SHP77 treated with DMSO at 0.1 percent for 48 hours (cell line): ENCODE measurements at regions not wholly inside any gene's neighbourhood (a gene's known extent, or its start where the extent isn't known, plus 50 kb on each side); places are given as distances from the start of the nearest gene placed in this dataset.

ENCODE experiments used
- DNase-seq: peaks from one replicate; lab custom pipeline; 2025; lab: John Stamatoyannopoulos, UW

DNA sequence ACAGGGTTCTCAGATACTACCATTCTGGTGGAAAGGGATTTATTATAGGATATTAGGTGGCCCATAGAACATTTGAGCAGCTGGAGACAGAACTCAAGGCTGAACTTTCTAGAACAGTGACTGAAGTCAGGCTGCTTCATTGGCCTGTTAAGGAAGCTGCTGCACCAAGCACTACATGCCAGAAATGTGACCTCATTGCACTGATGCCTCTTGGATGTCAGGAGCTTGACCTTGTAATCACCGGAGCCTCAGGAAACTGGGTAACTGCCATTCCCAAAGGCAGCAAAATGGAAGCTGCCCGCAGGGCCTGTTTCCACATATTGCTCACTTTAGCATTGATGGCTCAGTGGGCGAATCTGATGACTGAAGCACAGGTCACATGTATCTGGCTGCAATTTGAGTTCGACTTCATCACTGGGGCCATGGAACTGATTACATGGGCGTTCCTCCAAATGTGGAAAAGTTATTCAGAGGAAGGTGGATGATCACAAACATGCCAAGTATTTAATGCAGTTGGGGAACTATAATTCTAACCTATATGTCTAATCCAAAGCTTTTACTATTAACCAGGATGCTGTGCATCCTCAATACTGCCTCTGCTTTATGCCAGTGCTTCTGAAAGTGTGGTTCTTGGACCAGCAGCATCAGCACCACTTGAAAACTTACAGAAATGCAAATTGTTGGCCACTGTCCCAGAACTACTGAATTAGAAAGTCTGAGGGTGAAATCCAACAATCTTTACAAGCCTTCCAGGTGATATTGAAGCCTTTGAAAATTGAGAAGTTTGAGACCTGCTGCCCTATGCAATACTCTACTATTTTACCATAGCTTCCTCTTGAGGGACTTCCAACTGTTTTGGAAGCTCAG lies 337.2 kb upstream of the NAV3 start:
- DNase-seq: no peak

DNA sequence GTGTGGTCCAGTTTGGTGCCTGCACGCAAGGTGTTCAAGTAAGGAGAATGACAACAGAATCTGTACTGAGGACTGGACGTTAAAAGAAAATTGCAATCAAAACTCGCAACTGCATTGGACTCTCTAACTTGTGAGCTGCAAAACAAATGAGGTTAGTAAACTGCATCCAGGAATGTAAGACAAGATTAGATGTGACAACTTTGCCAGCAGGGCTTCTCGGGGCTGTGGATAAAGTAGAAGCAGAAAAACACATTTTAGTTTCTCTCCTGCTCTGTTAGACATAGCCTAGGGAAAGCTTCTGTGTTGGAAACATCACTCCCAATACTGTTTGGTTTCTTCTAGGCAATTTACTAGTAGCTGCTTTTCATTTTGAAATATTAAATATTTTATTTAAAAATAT lies 338.2 kb upstream of the NAV3 start:
- no peak for DNase-seq

DNA sequence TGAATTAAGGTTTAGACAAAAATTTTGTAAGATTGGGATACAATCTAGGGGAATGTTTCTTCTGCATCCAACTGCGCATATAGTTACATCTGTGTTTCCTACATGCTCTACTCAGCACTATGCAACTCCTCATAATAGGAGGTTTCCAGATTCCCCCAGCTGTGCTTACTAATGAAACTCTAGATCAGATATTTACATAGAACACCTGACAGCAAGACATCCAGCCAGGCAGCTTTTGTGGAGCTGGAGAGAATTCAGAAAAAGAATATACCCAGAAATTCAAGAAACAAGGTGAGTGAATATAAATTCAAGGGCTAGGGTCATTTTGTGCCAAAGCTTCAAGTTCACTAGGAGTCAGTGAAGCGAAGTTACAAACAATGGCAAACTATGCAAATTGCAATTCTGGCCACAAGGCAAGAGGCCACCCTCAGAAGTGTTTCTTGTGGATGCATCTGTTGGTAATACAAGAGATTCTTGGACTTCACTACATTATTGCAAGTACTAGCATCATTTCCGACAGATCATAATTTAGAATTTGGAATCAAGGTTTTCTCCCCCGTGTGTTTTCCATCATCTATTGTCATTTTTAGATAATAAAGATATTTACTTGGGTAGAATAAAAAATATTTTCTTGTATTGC lies 341.2 kb upstream of the NAV3 start:
- DNase-seq: no peak

DNA sequence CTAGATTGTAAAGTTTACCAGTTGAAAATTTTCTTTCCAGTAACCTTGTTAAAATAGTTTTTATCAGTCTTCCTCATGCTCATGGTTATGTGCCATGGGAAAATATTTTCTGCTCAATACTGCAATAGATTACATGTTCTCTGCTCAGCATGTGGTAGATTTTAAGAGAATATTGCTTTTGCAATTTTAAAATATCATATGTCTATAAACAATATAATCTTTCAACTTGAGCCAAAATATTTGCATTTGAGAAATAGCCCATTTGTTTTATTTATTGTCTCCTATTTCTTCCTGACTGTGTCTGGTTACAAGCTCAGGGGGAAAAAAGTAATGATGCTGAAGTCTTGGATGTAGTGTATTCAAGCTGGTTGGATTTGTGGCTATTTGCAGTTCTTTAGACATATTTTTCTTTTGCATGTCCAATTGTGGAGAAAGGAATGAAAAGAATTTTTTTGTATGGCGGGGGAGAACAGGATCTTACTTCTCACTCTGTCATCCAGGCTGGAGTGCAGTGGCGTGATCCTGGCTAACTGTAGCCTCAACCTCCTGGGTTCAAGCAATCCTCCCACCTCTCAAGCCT lies 342.6 kb upstream of the NAV3 start:
- no peak for DNase-seq

DNA sequence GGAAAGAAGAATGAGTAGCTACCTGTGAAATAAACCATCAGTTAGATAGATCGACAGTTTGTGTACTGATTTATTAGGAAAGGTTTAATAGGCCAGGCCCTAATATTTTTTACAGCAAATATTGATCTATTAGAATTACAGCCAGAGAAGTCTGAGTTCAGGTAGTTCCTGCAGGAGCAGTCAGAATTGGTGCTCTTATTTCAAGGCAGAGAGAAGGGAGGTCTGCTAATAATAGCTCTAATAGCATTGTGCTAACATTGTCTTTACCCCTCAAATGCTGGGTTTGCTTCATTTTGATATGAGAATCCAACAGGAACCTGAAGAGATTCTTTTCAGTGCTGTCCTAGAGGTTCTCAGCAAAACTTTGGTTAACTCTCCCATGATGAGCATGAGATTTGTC lies 343.8 kb upstream of the NAV3 start:
- no peak for DNase-seq

DNA sequence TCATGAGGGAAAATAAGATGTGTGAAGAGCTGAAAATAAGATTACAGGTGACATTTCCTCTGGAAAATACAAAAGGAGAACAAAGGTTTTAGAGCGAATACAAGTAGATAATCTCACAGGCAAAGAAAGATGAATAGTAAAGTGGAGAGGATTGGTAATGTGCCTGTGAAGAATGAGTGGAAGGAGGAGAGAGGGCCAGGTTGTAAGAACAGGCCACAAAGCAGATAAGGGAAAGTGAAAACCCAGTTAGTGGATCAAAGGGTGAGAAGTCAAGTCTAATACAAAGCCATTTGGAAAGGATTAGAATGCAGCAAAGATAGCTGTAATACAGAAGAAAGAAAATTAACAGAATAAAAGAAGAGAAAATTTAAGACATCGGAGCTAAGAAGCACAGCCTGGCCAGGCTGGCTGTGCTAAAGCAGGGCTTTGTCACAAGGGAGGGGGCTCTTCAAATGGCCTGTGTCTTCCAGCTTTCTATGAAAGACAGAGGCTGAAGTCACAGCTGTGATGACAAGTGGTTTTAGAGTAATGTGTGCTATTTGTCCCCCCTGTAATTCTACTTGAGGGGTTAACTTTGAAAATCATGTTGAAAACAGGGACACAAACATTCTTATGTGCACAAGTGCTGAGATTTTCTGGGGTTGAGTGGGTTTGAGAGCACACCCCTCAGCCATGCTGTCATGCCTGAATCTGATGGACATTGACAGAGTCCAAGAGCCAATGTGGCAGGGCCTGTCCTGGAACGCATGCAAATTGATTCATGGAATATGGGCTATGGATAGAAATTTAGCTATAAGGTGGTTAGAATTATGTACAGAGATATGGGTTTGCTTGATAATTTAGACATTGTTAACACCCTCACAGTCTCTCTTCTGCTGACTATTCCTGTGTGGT lies 344.5 kb upstream of the NAV3 start:
- DNase-seq: no peak

DNA sequence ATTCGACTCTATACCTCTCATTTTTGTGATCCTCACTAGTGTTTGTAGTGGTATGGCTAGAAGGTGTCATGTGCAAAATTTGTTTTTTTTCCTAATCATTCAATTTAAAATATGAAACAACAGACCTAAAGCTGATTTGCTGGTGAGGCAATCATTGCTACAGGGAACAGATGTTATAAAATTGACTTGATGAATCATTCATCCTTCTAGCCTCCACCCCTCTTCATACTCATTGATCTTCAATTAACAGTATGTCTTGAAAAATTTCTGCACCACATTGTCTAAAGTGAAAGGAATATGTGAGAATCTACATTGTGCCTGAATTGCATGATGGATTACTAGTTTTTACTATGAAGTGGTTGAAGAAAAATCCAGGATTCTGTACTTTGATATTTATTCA lies 349.0 kb upstream of the NAV3 start:
- no peak for DNase-seq

DNA sequence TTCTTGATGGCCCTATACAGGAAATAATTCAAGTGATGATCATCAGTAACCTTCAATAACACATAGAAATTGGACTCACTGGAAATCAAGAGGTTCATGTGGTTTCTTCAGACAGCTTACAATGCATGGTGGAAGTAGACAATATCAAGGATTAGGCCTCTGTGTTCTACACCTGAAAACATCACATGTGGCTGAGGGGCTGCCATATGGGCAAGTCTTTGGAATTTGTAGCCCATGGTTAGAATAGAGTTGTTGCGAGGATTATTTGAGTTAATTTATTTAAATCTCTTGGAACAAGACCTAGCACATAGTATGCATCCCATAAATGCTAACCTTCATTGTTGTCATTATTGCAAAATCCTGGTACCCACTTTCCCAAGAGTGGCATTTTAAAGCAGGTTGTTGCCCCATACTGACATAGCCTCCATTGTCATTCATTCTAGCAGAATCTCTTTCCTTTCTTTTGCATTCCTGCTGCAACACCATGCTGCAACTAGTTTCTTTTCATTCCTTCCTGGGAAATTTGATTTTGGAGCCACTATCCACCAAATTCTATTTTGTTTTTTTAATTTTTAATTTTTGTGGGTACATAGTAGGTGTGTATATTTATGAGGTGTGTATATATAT lies 352.7 kb upstream of the NAV3 start:
- no peak for DNase-seq

DNA sequence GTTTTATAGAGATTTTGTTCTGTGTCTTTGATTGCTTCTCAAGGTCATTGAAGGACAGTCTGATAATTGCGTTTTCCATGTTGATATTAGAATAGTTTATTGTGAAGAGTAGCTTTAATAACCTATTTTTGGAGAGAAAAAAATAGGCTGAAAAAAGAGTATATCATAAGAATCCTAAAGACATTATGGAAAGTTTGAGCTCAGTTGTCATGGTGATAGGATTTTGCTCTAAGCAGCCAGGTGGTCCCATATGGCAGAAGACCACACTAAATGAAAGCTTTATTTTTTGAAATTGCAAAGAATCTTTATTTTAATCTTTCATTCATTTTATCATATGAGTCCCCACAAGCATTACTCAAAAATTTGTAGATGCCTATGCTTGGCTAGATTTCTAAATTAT lies 358.9 kb upstream of the NAV3 start:
- DNase-seq: no peak

DNA sequence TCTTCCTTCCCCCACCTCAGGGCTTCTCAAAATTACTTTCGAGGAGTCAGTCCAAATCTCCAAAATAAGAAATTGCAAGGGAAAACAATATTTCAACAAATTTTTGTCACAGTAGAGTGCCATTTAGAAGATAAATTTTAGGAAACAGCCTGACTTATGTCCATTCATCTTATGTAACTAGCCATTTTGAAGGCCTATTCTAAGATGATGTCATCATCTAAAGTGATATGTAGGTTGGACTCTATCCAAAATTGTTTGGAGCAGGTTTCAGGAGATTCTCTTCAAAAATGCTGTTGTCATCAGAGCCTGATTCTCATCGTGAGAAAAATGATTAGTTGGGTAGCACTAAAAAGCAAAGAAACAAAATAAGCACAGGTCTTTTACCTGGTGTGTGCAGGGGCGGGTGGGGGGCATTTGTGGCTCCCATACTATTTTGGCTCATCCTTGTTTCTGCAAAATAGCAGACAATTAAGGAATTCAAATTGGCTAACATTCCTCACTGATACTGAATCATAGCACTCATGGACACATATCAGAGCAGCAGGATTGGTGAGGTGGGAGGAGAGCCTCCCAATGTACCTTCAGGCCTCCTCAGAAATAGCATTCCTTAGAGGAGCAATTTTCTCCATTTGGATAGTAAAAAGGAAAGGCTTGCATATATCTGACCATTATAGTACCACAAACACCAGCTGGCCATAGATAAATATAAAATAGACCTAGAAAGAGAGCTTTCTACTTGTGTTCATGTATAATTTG lies 360.9 kb upstream of the NAV3 start:
- no peak for DNase-seq

DNA sequence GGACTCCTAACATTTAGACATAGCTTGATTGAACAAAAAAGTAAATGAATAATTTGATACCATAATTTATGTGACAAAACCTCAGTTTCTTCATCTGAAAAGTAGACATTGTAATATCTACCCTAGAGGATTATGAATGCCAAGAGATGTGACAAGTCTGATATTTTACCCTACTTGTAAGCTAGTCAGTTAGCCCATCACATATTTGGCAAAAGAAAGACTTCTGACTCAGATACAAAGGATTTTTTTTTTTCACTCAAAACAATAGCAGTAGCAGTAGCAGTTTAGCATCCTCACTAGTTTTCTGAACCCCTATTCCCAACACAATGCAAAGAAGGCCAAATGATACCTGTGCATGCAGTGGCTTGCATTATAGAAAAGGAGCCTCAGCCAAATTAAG lies 377.3 kb upstream of the E2F7 start:
- DNase-seq: no peak

DNA sequence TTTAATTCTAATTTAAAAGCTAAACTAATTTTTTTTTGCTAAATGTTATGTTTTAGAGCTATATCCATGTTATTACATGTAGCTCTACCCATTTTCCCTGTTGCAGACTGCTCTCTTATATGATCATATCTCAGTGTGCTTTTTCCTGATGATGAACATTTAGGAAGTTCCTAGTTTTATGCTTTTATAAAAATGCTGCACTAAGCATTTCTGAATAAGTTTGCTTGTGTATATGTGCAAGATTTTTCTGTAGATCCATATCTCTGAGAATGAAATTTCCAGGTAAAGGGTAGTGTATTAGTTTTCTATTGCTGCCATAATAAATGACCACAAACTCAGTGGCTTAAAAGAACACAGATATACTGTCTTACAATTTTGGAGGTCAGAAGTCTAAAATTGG lies 374.4 kb upstream of the E2F7 start:
- no peak for DNase-seq

DNA sequence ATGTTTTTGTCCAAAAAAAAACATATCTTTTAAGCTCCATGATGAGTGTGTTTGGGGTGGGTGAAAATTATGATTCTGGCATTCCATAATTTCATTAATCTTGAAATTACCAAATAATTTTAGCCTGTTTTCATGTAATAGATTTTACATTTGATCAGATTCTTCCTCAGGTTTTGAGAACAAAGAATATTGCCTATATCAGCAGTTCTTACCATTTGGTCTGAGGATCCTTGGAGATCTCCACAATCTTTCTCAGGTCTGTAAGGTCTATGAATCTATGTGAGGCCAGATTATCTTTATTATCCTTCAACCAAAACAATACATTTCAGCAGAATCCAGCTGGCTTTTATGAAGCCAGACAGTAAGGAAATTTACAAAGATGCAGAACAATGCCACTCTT lies 373.3 kb upstream of the E2F7 start:
- no peak for DNase-seq

DNA sequence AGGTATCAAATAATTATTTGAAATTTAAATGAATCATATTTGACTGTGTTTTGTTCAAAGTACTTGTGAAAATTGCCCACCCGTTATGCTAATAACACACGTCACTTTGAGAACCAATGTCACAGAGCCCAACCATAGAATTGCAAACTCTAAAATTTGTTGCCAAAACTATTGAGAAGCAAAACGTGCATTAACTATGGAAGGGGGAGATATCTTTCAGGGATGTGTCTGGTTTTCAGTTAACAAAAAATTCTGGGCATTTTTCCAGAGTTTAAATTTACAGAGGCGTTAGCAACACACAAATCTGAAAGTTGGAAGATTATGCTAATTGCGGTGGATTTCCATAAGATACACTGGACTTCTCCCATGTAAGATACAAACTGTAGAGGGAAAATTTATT lies 371.8 kb upstream of the E2F7 start:
- DNase-seq: no peak

DNA sequence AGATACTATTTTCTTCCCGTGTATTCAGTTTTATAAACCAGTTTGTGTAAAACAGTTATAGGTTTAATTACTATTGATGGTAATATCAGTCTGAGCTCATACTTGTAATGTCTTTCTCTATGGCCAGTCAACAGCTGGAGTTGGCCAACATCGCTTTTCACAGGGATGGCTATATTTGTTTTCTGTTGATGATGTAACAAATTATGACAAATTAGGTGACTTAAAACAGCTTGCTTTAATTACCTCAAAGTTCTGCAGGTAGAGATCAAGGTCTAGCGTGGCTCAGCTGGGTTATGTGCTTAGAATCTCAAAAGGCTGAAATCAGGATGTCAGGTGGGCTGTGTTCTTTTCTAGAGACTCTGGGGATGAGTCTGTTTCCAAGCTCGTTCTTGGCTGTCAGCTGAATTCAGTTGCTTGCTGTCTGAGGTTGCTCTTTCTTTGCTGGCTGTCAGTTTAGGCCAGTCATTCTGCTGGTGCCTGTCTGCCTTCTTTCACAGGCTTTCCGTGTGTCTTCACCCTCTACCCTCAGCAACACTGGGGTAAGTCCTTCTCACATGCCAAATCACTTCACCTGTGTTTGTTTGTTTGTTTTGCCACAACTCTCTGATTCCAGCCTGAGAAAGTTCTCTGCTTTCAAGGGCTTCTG lies 370.2 kb upstream of the E2F7 start:
- no peak for DNase-seq

DNA sequence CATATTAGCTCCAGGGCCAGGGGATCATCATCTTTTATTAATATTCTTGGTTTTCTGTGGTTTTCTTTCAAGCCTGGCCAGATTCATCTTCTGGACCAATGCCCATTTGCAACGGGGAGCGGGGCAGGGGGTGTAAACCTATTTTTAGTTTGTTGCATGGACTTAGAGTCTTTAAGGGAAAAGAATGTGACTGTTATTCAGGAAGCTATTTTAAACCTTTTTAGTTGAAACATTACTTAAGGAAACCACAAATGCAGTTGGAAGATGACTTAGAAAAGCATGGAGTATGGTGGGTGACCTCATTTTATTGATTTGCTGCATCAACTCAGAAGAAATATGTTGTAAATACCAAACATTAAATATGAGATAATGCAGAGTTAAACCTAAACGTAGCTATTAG lies 368.4 kb upstream of the E2F7 start:
- no peak for DNase-seq

DNA sequence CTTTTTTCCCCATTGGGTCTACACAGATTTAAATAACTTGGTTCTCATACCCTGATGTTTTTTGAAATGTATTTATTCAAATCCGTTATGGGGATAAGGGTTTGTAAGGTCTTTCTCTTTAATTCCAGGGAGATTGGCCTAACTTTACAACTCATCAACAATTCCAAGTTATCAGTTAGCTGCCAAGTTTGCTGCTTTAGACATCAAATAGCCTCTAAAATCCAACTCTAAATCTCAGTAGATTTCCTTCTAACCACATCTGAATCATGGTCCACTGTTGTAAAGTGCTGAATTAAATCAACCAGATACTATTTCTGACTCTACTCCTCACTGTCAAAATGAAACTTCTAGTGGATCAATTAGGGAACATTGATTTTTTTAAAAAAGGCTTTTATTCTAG lies 364.1 kb upstream of the E2F7 start:
- no peak for DNase-seq

DNA sequence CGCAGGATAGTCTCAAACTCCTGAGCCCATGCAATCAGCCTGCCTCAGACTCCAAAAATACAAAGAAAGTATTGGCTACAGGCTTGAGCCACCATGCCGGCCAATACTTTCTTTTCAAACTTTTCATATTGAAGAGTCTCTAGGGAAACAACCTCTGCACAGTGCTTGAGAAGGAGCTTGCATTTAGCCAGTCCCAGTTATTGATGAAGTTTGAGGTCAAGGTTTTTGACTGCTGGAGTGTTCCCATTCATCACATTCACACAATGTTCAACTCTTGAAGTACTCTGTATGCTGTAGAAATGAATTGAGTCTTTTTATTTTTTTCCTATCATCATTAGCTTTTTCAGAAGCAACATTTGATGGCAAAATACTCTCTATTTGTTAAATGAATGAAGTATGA lies 355.8 kb upstream of the E2F7 start:
- no peak for DNase-seq

DNA sequence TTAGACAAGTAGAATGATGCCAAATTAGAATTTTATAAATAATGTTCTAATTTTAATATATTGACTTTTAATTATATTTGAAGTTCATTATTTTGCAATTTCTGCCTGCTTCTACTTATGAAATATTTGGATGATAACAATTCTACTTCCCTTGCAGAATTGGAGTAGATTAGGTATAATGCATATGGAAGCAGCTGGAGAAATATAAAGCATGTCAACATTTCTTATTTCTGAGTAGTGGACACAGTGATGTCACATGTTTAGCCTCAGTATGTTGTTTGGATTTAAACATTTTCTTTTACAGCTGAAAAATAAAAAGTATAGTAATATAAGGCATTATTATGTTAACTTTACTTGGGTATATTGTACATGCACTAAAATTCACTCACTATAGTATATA lies 344.2 kb upstream of the E2F7 start:
- DNase-seq: no peak

DNA sequence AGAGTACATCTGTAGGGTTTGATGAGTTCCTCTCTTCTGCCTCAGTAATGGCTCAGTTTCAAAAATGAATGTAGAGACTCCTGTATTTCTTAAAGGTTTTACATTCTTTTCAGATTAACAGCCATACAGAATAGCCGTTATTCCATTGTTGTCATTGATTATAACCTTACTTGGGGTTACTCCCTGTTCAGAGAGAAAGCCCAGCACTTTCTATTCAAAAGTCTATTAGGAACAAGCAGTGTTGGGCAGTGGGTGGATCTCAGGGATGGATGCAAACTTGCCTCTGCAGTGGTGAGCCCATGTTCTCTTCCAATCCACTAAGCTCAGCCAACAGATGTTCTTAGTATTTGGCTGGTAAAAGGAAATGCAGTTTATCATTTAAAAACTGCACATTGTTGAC lies 342.6 kb upstream of the E2F7 start:
- no peak for DNase-seq
